ENCODE measurements at regions not wholly inside any gene's neighbourhood (a gene's known extent, or its start where the extent isn't known, plus 50 kb on each side); places are given as distances from the start of the nearest gene placed in this dataset.

GRCh38 chr5:106720367-106720766 is 950.4 kb downstream of the EFNA5 start:
- dilution Hi-C loops (cut with MboI; ENCODE audit: extremely low pct_ligation_motif_present, low sequenced_read_pairs) (no loop called here), intact Hi-C loops (cut with micrococcal nuclease) (no loop called here)
- Histone ChIP-seq H3K9me1 (replicated peaks; ENCODE audit: control insufficient read depth, extremely low read depth, insufficient read depth, low read length) (no peaks in the 10 kb centered on the region), H3K27me3 (ENCODE audit: control insufficient read depth in 2 of 2, insufficient read depth in 2 of 2, low read length in 2 of 2) (no peaks in the 10 kb centered on the region), H2AFZ (ENCODE audit: low read depth, low read length) (no peak overlapping the region), H3K9me3 (replicated peaks; ENCODE audit: control insufficient read depth, insufficient read depth, low read length) (no peaks in the 10 kb centered on the region), H3K4me2 (ENCODE audit: insufficient read depth, low read length) (no peak overlapping the region), H4K20me1 (replicated peaks; ENCODE audit: control insufficient read depth, extremely low read depth, insufficient read depth, low read length) (no peaks in the 10 kb centered on the region), H3K9ac (replicated peaks; ENCODE audit: extremely low read depth, insufficient read depth, low read length) (no peak overlapping the region), H3K36me3 (ENCODE audit: control insufficient read depth in 2 of 2, extremely low read depth in 1 of 2, insufficient read depth in 2 of 2, low read length in 2 of 2) (no peaks in the 10 kb centered on the region), H3K4me1 (ENCODE audit: control insufficient read depth, extremely low read depth, insufficient read depth, low read length) (no peaks in the 10 kb centered on the region), H3K4me3 (replicated peaks in 1 of 3; ENCODE audit: insufficient read depth in 1 of 3, low read depth in 1 of 3, low read length in 3 of 3) (no peak overlapping the region), H3K27ac (ENCODE audit: insufficient read depth, low read depth, low read length) (no peak overlapping the region), H3K79me2 (ENCODE audit: control insufficient read depth, insufficient read depth, low read length) (no peaks in the 10 kb centered on the region)
- FAIRE-seq (no peak), DNase-seq (ENCODE audit: low read depth, low spot score) (no peak)
- TF ChIP-seq JUN (IDR thresholded peaks at IDR 0.05; ENCODE audit: borderline replicate concordance, insufficient read depth, insufficient read length, low read depth) (no peak), POLR2A (IDR thresholded peaks at IDR 0.05; ENCODE audit: low read depth, low read length) (no peak), MAX (IDR thresholded peaks at IDR 0.05; ENCODE audit: insufficient read depth, insufficient read length) (no peak), GATA2 (IDR thresholded peaks at IDR 0.05; ENCODE audit: insufficient read depth, insufficient read length, low read depth, low read length) (no peak), POLR2AphosphoS5 (IDR thresholded peaks at IDR 0.05; ENCODE audit: insufficient read depth, low read depth, low read length) (no peak), EZH2 (IDR thresholded peaks at IDR 0.05; ENCODE audit: borderline replicate concordance, low read depth, low read length, severe bottlenecking) (no peak), CTCF (IDR thresholded peaks at IDR 0.05; ENCODE audit: extremely low read depth in 1 of 2, insufficient read depth in 1 of 2, low read depth in 1 of 2, low read length in 2 of 2) (no peak), MYC (IDR thresholded peaks at IDR 0.05; ENCODE audit: low read depth, low read length) (no peak), FOS (IDR thresholded peaks at IDR 0.05; ENCODE audit: borderline replicate concordance, insufficient read depth, low read length) (no peak)
- ChIA-PET POLR2A (interaction anchor here (0.6 kb wide), 1 partner anchor 11 kb away, joined by 3 read pairs; no protein-coding TSS in a partner anchor), CTCF (interaction anchor here (0.6 to 0.9 kb wide), 2 partner anchors 18 to 790 kb away, joined by 3 to 5 read pairs; no protein-coding TSS in a partner anchor)
- no TSS peak for BruUV-seq (replicated peaks)

All from endothelial cell of umbilical vein (primary cell).